GM12878 (cell line): ENCODE measurements at regions not wholly inside any gene's neighbourhood (a gene's known extent, or its start where the extent isn't known, plus 50 kb on each side); places are given as distances from the start of the nearest gene placed in this dataset.

Experiments
- ATAC-seq: fragments of 200-7000 bp; cut with Tn5 transposase; 3 replicates; pipeline ENCODE4 v1.9.1; 2020; ENCODE audit warnings: mild to moderate bottlenecking, moderate library complexity
- BruUV-seq: library from RNA; stranded (reverse); fragments of 400-500 nt; replicated peaks from 2 replicates; lab custom pipeline; 2021; lab: Mats Ljungman, UMichigan
- CTCF ChIA-PET: fragments of 300-600 bp; sonication (Branson Sonifier 250); formaldehyde crosslinking; extraction: SDS; loops from one replicate; lab custom pipeline; 2021; ENCODE audit warnings: inconsistent platforms; lab: Yijun Ruan, JAX
- POLR2A ChIA-PET: fragments of 350-600 bp; formaldehyde crosslinking; extraction: SDS; loops from one replicate; lab custom pipeline; 2021; ENCODE audit warnings: inconsistent platforms; lab: Charles Lee
- RAD21 ChIA-PET: fragments of 300-600 bp; sonication (Branson Sonifier 250); formaldehyde crosslinking; loops from one replicate; lab custom pipeline; 2023; ENCODE audit warnings: antibody characterized with exemption; ENCODE audit not compliant: unreplicated experiment; lab: Charles Lee
- SMC1A ChIA-PET: fragments of 300-600 bp; sonication (Branson Sonifier 250); formaldehyde crosslinking; loops from one replicate; lab custom pipeline; 2023; ENCODE audit not compliant: unreplicated experiment, uncharacterized antibody; lab: Charles Lee
- DNase-seq: peaks from one replicate; pipeline ENCODE4 v3.0.0-alpha.2; 2011; ENCODE audit warnings: low read depth, low spot score
- FAIRE-seq: peaks from 3 replicates; lab custom pipeline; 2011; peaks lifted over from hg19 to GRCh38; lab: Jason Lieb, UNC
- H2AFZ ChIP-seq: 2 replicates; pipeline ENCODE4 v1.6.0; 2011; ENCODE audit warnings: low read depth, low read length, control low read depth; ENCODE audit not compliant: control insufficient read depth
- H3K27ac ChIP-seq: 2 replicates; pipeline ENCODE4 v1.5.1; 2011; ENCODE audit warnings: control low read depth; ENCODE audit not compliant: control insufficient read depth, insufficient read depth
- H3K27me3 ChIP-seq, 2 experiments: replicated peaks in 1 of 2; 2 replicates each; pipeline versions ENCODE4 v1.6.0 to v1.6.1; 2011; ENCODE audit warnings: low read length in 1 of 2; ENCODE audit not compliant: control insufficient read depth in 2 of 2, insufficient read depth in 2 of 2
- H3K36me3 ChIP-seq, 2 experiments: 2 replicates each; pipeline ENCODE4 v1.5.1; 2011; ENCODE audit warnings: low read length in 1 of 2; ENCODE audit not compliant: control insufficient read depth in 2 of 2, insufficient read depth in 2 of 2
- H3K4me1 ChIP-seq: 2 replicates; pipeline ENCODE4 v1.6.1; 2011; ENCODE audit warnings: mild to moderate bottlenecking, low read length, moderate library complexity, mixed read lengths; ENCODE audit not compliant: control insufficient read depth, insufficient read depth
- H3K4me2 ChIP-seq: 2 replicates; pipeline ENCODE4 v1.6.0; 2011; ENCODE audit warnings: control low read depth; ENCODE audit not compliant: control insufficient read depth, insufficient read depth
- H3K4me3 ChIP-seq: fragments of 200-600 bp; sonication (generic); 2 replicates; pipeline ENCODE4 v1.5.1; 2016
- H3K79me2 ChIP-seq: 2 replicates; pipeline ENCODE4 v1.6.0; 2011; ENCODE audit warnings: low read length; ENCODE audit not compliant: control insufficient read depth, insufficient read depth
- H3K9ac ChIP-seq: 2 replicates; pipeline ENCODE4 v1.8.0; 2011; ENCODE audit warnings: low read length, control low read depth, mixed read lengths; ENCODE audit not compliant: control insufficient read depth, insufficient read depth
- H3K9me3 ChIP-seq: replicated peaks from 3 replicates; pipeline ENCODE4 v1.5.1; 2011; ENCODE audit warnings: mild to moderate bottlenecking, low read length; ENCODE audit not compliant: control insufficient read depth, insufficient read depth
- H4K20me1 ChIP-seq: 2 replicates; pipeline ENCODE4 v1.6.0; 2011; ENCODE audit not compliant: control insufficient read depth, insufficient read depth
- POU2F2 ChIP-seq: IDR thresholded peaks from 3 replicates; pipeline ENCODE4 v1.6.1; 2011; ENCODE audit warnings: low read depth, mild to moderate bottlenecking, low read length, borderline replicate concordance
- SREBF1 ChIP-seq: IDR thresholded peaks from 2 replicates; pipeline ENCODE4 v1.6.1; 2012; ENCODE audit warnings: mild to moderate bottlenecking, low read length
- ZBTB11 ChIP-seq: fragments of 450-650 bp; formaldehyde crosslinking; IDR thresholded peaks from 2 replicates; pipeline ENCODE4 v1.5.0; 2022; ENCODE audit warnings: mild to moderate bottlenecking, missing genetic modification characterization
- ZNF274 ChIP-seq: IDR thresholded peaks from one replicate; pipeline ENCODE4 v1.8.0; 2011; ENCODE audit not compliant: insufficient read length, insufficient read depth
- WGBS: methylation state at CpG from one replicate; pipeline ENCODE4 v1.1.6; 2016; ENCODE audit warnings: low lambda C conversion rate; ENCODE audit not compliant: insufficient replicate concordance, insufficient coverage; ENCODE audit errors: missing lambda C conversion rate; 5-methylcytosine and 5-hydroxymethylcytosine counted together
- in situ Hi-C: fragments of 300-500 bp; cut with MboI; formaldehyde crosslinking; loops from 9 replicates; pipeline ENCODE4 v1.14.3; 2018; ENCODE audit warnings: mixed read lengths
- intact Hi-C: fragments of 100-400 bp; cut with micrococcal nuclease; formaldehyde crosslinking; loops from one replicate; pipeline ENCODE4 v1.14.2; 2022; ENCODE audit not compliant: unreplicated experiment

GRCh38 chr13:54627646-54628372, 1599.2 kb downstream of the OLFM4 start:
- H3K9ac ChIP-seq, result no peak overlapping the region
- no peaks in the 10 kb centered on the region for H3K9me3 ChIP-seq
- no peaks in the 10 kb centered on the region for H3K4me1 ChIP-seq
- H4K20me1 ChIP-seq, result no peaks in the 10 kb centered on the region
- DNase-seq (no peak), ATAC-seq (no peak), FAIRE-seq (no peak)
- in situ Hi-C loops (no loop called here), intact Hi-C loops (no loop called here)
- 0% methylated on average over 3 of the region's 3 CpGs for WGBS
- H2AFZ ChIP-seq, result no peak overlapping the region
- SMC1A ChIA-PET, result no interaction called here
- no peaks in the 10 kb centered on the region for H3K27me3 ChIP-seq
- no peaks in the 10 kb centered on the region for H3K36me3 ChIP-seq
- POLR2A ChIA-PET, result no interaction called here
- TF ChIP-seq SREBF1 (no peak), ZNF274 (no peak), ZBTB11 (CRISPR knock-in tag) (no peak), POU2F2 (no peak)
- H3K27ac ChIP-seq, result no peak overlapping the region
- H3K4me3 ChIP-seq, result no peak overlapping the region
- no peak overlapping the region for H3K4me2 ChIP-seq
- no TSS peak for BruUV-seq
- H3K79me2 ChIP-seq, result no peaks in the 10 kb centered on the region
- CTCF ChIA-PET, result no interaction called here
- RAD21 ChIA-PET, result no interaction called here
